Sciatic nerve (tissue), 2 donors: ENCODE measurements at regions not wholly inside any gene's neighbourhood (a gene's known extent, or its start where the extent isn't known, plus 50 kb on each side); places are given as distances from the start of the nearest gene placed in this dataset.
"Not testable (repeated sequence)": the region's sequence is repeated elsewhere in the genome, so short reads cannot be mapped to it uniquely, and the experiment has no call there.

ENCODE experiments used
- ATAC-seq: fragments of 200-7000 bp; cut with Tn5 transposase; one replicate; pipeline ENCODE4 v1.9.1; 2020; ENCODE audit warnings: mild to moderate bottlenecking, moderate library complexity
- DNase-seq: peaks from one replicate; pipeline ENCODE4 v3.0.0-alpha.2; 2020; ENCODE audit warnings: low spot score
- intact Hi-C: fragments of 100-400 bp; cut with DNase I; formaldehyde crosslinking; loops from one replicate; pipeline ENCODE4 v1.14.2; 2022
- donor health status: DM: no; HTN: no; CAD: no.
- donor health status: DM: no; HTN: no; CAD: no.

DNA sequence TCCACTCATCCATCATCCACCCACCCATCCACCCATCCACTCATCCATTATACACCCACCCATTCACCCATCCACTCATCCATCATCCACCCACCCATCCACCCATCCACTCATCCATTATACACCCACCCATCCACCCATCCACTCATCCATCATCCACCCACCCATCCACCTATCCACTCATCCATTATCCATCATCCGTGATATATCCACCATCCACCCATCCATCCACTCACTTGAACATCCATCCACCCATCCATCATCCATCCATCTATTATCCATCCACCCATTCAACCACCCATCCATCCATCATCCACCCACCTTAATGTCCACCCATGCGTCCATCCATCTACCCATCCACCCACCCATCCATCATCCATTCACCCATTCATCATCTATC, 77.7 kb upstream of the LRPAP1 start:
- DNase-seq, intact Hi-C loops, ATAC-seq: not testable (repeated sequence)

DNA sequence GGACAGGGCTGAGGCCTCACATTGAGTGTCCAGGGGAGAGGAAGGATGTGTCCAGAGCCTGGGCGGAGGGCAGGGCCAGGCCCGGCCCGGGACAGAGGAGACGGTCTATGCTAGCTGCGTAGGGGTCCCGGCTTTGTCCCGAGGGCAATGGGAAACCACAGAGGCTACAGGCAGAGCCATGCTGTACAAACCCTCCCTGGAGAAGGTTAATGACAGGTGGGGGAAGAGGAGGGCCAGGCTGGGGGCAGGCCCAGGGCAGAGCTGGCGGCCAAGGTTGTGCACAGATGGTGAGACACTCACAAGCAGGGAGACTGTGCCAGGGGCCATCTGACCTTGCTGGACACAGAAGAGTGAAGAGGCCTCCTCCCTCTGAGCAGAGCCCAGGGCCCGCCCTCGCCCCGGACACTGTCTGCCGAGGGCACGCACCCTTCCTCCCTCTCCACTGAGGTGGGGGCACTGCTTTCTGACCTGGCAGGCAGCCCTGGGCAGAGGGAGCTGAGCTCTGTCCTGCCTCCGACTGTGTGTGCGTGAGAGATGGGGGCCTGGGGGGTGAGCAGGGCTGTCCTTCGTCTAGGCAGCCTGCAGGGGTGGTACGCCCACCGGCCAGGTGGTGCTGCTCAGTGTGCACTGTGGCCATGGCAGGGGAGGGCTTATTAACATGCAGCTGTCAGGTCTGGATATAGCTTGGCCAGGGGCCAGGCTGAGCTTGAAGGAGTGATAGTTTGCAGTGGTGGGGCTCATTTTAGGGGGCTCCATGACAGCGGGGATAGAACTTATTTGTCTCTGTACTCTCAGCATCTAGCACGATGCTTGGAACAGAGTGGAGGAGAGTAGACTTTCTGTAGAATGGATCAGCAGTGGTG, 75.7 kb upstream of the LRPAP1 start:
- ATAC-seq = no peak

GRCh38 chr4:3606850-3607249, 74.6 kb upstream of the LRPAP1 start:
- intact Hi-C loops, ATAC-seq, DNase-seq: not testable (repeated sequence)

More for the DNA sequence above, 75.7 kb upstream of the LRPAP1 start:
- no peak for DNase-seq
- intact Hi-C loops = no loop called here

GRCh38 chr4:3606271-3606670, 74.0 kb upstream of the LRPAP1 start:
- intact Hi-C loops, ATAC-seq, DNase-seq: not testable (repeated sequence)

DNA sequence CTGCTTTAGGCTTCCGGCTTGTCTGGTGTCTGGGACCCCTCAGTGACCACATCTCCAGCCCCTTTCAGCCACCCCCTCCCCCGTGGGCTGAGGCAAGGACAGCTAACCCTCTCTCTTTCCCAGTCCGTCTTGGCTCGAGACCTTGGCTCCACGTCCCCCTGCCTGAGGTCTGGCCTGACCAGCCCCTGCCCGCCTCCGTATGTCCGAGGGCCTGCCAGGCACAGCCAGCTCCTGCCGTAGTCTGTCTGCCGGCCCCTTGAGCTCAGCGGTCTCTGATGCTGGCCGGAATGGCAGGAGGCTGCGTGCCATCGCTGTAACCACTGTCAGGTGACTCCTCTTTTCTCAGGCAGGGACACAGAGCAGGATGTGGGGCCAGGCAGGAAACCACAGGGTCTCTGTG, 73.3 kb upstream of the LRPAP1 start:
- ATAC-seq (no peak), DNase-seq (no peak)
- intact Hi-C loops = no loop called here

DNA sequence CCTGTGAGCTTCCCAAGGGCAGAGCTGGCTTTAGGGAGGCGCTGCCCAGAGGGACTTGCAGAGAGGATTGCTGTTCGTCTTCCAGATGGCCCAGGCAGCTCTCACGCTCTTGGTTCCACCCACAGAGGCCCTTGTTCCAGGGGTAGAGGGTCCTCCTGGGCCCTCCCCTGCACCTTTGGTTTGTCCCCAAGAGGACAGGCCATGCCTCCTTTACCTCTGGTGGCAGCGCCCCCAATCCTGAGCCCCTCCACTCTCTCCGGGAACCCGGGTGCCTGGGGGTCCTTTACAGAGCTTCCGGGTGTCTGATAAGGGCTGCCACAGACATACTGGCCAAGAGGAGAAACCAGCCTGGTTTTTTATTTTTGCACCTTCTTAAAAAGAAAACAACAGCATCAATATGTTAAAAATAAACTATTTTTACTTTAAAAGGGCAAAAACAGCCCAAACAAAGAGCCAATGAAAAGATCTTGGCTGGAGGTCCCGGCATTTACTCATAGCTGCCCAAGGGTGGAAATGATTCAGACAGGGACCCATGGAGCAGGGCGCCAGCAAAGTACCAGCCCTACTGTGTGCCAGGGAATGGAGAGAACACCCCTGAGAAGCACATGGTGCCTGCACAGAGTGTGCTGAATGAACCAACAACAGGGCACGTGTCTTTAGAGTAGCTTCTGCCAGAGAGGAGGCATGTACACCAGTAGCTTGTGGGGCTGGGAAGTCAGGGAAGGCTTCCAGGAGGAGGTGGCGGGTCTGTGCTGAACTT, 70.8 kb upstream of the LRPAP1 start:
- ATAC-seq, intact Hi-C loops, DNase-seq: not testable (repeated sequence)

DNA sequence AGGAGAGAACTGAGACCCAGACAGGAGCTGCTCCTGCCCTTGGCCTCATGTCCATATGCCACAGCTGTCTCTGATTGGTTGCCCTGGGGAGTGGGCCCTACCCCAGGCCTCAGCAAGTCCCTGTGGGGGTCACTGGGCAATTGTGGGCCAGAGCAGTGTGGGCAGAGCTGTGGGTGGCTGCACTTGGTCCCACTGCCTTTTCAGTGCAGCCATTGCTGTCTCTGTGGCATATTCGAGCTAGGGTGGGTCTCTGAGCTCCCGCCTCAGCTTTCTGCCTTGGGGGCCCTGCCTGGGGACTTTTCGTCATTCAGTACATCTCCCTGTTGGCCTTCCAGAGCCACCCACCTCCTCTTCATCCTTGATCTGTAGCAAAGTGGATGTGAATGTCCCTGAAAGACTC, 69.8 kb upstream of the LRPAP1 start:
- no peak for DNase-seq
- intact Hi-C loops = no loop called here

DNA sequence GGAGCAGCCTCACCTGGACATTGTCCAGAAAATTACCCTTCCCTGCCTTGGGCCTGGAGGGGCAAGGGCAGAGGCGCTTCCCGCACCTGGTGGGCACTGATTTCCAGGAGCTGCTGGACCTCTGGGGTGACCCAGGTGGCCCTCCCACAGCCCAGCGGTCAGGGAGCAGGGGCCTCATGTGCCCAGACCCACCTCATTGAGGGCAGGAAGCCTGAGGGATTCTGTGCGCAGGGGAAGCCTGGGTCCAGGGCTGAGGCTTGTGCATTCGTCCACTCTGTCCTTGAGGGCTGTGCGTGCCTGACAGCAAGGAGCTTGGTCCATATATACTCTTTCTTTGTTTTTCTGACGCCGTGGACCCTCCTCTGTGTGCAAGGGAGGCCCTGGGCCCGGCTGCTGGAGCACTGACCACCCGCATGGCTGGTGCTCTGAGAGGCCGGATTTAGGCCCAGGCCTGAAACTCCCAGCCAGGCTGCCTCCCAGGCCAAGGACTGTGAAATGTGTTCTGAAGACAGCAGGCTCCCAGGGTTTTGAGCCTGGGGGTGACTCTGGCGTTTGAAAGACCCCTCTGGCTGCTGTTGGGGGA, 69.0 kb upstream of the LRPAP1 start:
- DNase-seq, intact Hi-C loops, ATAC-seq: not testable (repeated sequence)

More for the DNA sequence above, 69.8 kb upstream of the LRPAP1 start:
- no peak for ATAC-seq

DNA sequence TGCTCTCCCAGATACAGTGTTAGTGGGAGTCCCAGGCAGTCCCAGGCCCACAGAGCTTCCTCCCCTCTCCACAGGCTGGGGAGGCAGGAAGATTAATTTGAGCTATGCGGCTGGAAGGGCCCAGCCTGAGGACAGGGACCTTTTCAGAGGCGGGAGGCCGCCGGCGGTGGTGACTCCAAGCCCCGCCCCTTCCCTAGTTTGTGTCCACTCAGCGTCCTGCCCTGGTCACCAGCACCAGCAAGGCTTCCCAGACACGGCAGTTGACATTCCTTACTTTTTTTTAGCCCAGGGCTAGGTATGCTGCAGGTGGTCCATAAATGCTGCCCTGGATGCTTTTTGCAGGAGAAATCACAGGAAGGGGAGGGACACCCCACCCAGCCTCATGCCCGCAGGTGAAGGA, 67.7 kb upstream of the LRPAP1 start:
- no peak for ATAC-seq
- intact Hi-C loops = no loop called here

DNA sequence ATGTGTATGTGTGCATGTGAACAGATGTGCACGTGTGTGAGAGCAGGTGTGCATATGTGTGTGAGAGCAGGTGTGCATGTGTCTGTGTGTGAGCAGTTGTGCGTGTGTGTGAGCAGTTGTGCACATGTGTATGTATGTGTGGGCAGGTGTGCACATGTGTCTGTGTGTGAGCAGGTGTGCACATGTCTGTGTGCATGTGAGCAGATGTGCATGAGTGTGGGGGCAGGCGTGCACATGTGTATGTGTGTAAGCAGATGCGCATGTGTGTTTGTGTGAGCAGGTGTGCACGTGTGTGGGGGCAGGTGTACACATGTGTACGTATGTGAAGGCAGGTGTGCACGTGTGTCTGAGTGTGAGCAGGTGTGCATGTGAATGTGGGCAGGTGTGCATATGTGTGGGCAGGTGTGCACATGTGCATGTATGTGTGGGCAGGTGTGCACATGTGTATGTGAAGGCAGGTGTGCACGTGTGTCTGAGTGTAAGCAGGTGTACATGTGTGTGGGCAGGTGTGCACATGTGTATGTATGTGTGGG, 66.5 kb upstream of the LRPAP1 start:
- DNase-seq = no peak
- ATAC-seq = no peak

More for the DNA sequence above, 67.7 kb upstream of the LRPAP1 start:
- DNase-seq = no peak

GRCh38 chr4:3597896-3598505, 65.8 kb upstream of the LRPAP1 start:
- DNase-seq, ATAC-seq, intact Hi-C loops: not testable (repeated sequence)

More for the DNA sequence above, 66.5 kb upstream of the LRPAP1 start:
- intact Hi-C loops = no loop called here

GRCh38 chr4:3596957-3597733, 64.9 kb upstream of the LRPAP1 start:
- DNase-seq, ATAC-seq, intact Hi-C loops: not testable (repeated sequence)

DNA sequence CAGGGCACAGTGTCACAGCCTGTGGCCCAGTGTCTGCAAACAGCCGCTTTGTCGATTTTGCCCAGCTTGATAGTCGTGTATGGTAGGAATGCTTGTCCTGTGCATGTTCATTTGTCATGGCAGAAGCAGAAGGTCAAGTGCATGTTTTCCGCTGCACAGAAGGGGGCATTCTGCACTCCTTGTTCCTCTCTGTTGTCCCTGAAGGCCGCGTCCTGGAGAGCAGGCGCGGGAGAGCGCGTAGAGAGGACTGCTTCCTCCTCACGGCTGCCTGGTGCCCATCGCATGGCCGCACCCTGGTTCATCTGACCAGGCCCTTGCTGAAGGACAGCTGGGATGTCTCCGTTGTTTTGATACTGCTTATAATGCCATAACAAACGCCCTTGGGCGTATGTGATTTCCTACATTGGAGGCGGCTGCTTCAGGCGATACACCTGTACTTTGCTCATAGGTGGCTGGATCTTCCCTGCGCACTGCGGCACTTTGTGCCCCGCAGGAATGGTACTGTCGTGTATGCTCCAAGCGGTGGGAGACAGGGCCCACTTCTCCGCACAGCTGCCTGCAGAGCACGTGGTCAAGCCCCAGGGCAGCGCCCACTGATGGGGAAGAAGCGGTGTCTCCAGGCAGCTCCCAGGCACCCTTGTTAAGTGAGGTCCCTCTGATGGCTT, 63.5 kb upstream of the LRPAP1 start:
- ATAC-seq, intact Hi-C loops, DNase-seq: not testable (repeated sequence)

DNA sequence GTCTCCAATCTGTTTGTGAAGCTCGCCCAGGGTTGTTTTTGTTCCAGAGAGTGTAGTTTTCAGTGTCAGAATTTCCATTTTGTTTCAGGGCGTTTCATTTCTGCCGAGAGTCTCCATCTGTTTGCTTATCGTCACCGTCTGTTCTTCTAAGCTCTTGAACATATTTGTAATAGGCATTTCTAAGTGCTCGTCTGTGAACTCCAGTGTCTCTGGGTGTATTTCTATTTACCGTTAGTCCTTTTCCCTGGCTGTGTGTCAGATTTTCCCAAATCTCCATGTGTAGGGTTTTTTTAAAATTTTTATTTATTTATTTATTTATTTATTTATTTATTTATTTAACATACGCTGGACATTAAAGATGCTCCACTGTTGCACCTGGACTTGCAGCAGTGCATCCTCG, 62.5 kb upstream of the LRPAP1 start:
- ATAC-seq, intact Hi-C loops, DNase-seq: not testable (repeated sequence)

DNA sequence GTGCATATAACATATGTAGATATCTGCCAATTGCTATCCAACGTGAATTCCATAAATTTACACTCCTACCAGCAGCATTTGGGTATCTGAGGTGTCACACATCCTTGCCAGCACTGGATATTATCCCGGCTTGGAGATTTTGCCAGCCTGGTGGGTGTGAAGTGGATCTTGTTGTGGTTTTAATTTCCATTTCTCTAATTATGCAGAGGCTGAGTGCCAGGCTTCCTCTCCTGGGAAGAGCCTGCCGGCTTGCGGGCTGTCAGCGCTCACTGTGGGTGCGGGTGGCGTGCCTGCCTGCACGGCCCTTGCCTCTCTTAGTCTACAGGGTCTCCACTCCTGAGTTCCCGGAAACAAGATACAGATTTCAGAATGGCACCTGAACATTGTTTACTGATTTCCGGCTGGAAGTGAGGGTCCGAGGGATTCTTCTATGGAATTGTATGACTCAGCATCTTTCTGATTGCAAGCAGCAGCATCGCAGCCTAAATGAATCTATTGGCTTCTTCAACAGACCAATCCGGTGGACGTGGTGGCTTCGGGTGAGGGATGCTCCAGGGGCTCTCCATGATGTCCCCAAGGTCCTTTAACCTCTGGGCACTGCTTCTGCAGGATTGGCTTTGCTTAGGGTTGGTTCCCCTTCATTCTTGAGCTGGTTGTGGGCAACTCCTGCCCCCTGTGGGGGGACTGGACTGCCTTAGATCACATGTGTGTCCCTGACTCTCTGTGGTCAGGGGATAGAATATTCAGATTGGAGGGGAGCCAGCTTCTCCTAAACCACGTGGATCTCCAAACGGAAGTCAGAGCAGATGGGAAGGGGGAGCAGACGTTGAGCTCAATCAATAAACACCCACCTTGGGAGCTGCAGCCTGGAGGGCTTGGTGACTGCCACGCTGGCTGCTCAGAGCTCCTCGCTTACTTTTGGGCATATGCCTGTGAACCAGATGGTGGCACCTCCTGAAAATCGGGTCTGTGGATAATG, 58.0 kb upstream of the LRPAP1 start:
- ATAC-seq, intact Hi-C loops: not testable (repeated sequence)
- DNase-seq = peak; percentile 23

- peak; percentile 23 for DNase-seq
- intact Hi-C loops = not testable (repeated sequence)
Observed at GRCh38 chr4:3589379-3589778, 57.2 kb upstream of the LRPAP1 start.

More at GRCh38 chr4:3589379-3589778, 57.2 kb upstream of the LRPAP1 start:
- ATAC-seq = not testable (repeated sequence)
